GM18951 (cell line): ENCODE measurements at regions not wholly inside any gene's neighbourhood (a gene's known extent, or its start where the extent isn't known, plus 50 kb on each side); places are given as distances from the start of the nearest gene placed in this dataset.

Experiments
- POLR2A ChIP-seq: IDR thresholded peaks from 4 replicates; pipeline ENCODE4 v1.6.1; 2011; ENCODE audit warnings: mild to moderate bottlenecking; ENCODE audit not compliant: insufficient read length, insufficient read depth; ENCODE audit errors: extremely low read depth
- in situ Hi-C: fragments of 300-500 bp; cut with MboI; formaldehyde crosslinking; loops from one replicate; pipeline ENCODE4 v1.12.0; 2022; ENCODE audit warnings: low sequenced_read_pairs, mixed read lengths, inconsistent platforms; ENCODE audit not compliant: unreplicated experiment

DNA sequence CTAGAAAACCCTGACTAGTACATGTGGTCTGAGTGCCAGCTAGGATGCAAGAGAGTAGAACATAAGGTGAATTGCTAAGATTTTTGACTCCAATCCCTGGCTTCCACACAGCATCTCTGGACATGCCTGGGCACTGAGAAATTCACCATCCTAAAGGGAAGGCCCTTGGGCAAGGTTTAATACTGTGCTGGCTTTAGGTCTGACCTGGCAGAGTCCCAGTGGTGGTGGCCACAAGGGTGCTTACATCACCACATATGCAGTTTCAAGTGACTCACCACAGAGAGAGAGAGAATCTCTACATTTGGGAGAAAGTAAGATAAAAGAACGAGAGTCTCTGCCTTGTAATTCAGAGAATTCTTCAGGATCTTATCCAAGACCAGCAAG is 661.6 kb upstream of the C9orf72 start:
- no peak for TF ChIP-seq POLR2A
- in situ Hi-C loops = no loop called here

- in situ Hi-C loops = no loop called here
- no peak for TF ChIP-seq POLR2A
These were observed 676.1 kb upstream of the C9orf72 start for GRCh38 chr9:28249424-28249823.

DNA sequence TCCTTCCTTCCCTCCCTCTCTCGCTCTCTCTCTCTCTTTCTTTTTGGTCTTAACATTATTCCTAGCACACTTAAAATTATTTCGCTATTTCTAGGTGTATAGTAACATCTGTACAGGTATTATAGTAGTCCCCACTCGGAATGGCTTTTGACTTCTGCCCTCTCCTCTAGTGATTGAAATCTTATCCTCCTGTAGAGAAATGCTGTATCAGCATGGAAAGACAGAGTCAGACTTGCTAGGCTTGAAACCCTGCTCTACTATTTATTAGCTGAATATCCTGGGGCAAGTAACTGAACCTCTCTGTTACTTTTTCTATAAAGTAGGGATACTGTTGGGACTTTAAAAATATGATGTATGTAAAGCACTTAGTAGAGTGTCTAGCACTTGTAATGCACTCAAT is 681.9 kb upstream of the C9orf72 start:
- TF ChIP-seq POLR2A = no peak
- in situ Hi-C loops = no loop called here

DNA sequence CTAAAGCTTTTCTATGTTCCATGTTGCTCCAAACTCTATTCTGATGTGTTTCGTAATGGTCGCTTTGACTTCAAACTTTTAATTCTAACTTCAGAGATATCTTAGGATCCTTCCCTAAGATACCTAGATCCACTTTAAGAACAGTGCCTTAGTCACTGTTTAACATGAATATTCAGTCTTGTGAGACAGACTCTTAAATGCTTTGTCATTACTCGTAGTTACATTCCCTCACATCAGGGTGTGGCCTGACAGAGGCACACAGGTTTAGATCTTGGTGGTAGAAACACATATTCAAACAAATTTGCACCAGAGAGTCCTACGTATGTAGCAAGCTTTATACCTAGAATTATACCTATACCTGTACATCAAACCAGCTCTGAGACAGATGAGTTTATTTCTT is 687.0 kb upstream of the C9orf72 start:
- TF ChIP-seq POLR2A = no peak
- in situ Hi-C loops = no loop called here

DNA sequence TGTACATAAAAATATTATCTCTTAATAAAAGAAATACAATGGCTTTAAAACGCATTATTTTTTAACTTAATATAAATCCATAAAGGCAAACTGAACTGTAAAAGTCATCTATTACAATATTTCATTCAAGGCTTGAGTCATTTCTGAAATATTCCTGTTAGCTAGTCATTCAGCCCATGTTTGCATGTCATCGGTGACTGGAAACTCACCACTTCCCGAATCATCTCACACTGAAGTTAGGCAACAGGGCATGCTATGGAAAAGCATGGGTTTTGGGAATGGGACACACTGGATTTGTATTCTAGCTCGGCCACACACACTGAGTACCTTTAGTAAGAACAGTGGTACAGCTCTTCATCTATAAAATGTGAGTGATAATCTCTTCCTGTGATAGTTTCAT is 691.1 kb upstream of the C9orf72 start:
- in situ Hi-C loops = no loop called here
- no peak for TF ChIP-seq POLR2A

DNA sequence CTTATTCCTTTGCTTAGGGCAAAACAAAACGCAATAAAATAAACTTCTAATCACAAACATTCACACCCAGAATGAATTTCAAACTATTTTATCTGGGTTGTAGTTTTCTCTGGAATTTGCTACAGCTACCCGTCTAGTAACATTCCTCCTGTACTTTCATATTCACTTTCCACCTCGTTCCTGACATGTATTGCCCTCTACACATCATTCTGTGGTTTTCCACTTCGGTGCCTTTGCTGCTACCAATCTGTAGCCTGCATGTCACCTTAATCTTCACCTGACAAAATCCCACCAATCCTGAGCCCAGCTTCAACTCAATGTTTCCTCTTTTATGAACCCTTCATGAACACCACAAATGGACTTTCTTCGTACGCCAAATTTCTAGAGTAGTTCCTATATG is 694.1 kb upstream of the C9orf72 start:
- TF ChIP-seq POLR2A = no peak
- in situ Hi-C loops = no loop called here

DNA sequence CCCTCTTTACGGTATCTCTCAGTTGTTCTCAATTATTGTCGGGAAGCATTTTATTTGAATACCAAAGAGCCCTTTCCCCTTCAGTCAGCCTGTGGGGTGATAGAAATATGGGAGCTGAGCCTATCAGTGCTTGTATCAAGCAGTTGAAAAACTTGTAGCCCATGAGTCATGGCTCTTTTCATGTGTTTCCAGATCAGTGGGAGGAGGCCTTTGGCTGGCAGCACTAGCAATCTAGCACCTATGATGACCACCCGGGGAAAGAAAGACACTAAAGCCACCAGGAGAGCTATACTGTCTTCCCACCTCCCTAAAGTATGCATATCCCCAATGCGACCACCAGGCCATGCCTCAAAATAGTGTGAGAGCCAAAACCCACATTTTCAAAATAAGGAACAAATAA is 696.9 kb upstream of the C9orf72 start:
- in situ Hi-C loops = no loop called here
- no peak for TF ChIP-seq POLR2A

- no peak for TF ChIP-seq POLR2A
- in situ Hi-C loops = no loop called here
These were observed 698.8 kb upstream of the C9orf72 start for GRCh38 chr9:28272127-28272526.

DNA sequence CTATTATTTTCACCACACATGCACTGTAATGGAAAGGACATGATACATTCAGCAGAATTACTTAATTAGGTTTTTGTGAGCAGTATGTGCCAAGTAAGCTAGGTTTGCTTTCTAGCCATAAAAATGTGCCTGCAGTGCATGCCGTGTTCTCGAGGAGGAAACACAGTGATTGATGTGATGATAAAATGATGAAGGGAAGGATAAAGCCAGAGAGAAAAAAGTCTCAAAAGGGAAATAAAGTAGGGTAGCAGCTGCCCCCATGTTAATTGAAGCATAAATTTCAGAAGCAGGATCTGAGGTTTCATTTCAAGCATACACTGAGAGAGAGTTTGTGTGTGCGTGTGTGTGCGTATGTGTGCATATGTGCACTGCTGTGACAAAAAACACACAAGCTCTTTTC is 714.2 kb upstream of the C9orf72 start:
- in situ Hi-C loops = no loop called here

DNA sequence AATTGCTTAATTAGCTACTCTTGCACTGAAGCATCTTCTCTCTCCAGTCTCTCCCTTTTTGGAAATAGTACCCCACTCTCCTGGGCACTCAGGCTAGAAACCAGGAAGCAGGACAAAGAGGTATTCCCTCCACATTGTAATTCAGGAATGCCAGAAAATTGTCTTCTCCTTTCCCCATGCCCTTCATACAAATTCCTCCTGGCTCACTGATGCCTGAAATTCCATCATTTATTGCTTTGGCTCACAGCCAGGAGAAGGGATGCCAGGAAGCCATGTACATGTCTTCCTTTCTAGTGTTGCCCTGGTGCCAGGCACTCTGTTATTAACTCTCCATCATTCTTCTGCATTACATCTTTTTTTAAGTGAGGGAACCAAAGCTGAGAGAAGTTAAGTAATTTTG is 716.5 kb upstream of the C9orf72 start:
- no peak for TF ChIP-seq POLR2A
- in situ Hi-C loops = no loop called here

More for the DNA sequence above, 714.2 kb upstream of the C9orf72 start:
- TF ChIP-seq POLR2A = no peak

- no peak for TF ChIP-seq POLR2A
- in situ Hi-C loops = no loop called here
These were observed 720.2 kb upstream of the C9orf72 start for GRCh38 chr9:28293369-28294090.

DNA sequence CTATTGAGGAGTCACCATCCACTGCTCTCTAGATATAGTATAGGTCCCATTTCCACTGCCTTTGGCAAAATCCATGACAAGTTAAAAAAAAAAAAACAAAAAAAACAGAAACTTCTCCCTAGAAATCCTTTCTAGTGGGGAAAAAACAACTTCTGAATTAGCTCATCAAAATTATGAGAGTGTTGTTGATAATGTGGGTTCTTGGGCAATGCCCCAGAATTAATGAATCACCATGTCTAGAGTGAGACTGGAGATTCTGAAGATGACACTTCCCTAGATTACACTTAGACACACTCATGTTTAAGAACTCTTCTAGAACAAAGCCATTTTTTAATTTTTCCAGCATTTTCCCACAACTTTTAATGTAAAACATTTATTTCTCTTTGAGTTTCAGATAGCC is 728.0 kb upstream of the C9orf72 start:
- TF ChIP-seq POLR2A = no peak
- in situ Hi-C loops = no loop called here

GRCh38 chr9:28317745-28318144 is 744.5 kb upstream of the C9orf72 start:
- no peak for TF ChIP-seq POLR2A
- in situ Hi-C loops = no loop called here

DNA sequence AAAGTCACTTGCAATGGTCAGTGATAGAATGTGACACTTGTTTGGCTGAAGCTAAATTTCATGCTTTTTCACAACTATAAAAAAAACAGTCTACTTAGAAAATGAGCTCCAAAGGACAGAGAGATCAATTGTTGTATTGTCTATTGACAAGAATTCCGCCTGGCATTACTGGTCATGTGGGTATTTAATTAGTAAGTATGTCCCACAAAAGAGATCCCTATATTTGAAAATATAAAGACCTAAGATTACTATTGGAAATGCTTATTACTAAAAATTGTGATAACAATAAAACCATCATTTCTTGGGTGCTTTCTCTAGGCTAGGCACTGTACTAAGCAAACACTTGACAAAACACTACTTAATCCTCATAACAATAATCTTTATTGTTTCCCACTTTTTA is 745.2 kb upstream of the C9orf72 start:
- no peak for TF ChIP-seq POLR2A
- in situ Hi-C loops = no loop called here

DNA sequence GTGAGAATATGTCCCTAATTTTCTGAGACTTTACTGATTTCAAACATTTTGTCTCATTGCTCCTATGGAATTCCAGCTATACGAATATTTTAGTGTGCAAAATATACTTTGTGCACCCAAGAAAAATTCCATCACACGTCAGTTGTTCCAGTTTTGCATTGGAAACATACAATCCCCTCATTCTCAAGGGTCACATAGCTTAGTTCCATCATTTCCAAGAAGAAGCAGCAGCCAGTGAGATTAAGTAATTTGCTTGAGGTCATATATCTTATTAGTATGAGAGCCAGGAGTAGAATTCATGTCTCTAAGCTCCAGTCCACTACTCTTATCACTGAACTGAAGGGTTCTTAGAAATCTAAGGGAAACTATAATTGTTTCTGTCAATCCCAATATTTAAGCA is 746.7 kb upstream of the C9orf72 start:
- in situ Hi-C loops = no loop called here

More for the DNA sequence above, 746.7 kb upstream of the C9orf72 start:
- TF ChIP-seq POLR2A = no peak
